Mammary epithelial cell (primary cell): ENCODE measurements at regions not wholly inside any gene's neighbourhood (a gene's known extent, or its start where the extent isn't known, plus 50 kb on each side); places are given as distances from the start of the nearest gene placed in this dataset.

Experiments
- CTCF ChIP-seq, 2 donors: IDR thresholded peaks in 1 of 2; conservative IDR thresholded peaks in 1 of 2; 2 replicates each; pipeline ENCODE4 v1.5.1; 2011 to 2012; ENCODE audit warnings: inconsistent platforms in 2 of 2, low read length in 2 of 2, mild to moderate bottlenecking in 2 of 2, control low read depth in 1 of 2, low read depth in 1 of 2; ENCODE audit not compliant: insufficient read depth in 1 of 2; ENCODE audit errors: extremely low read depth in 1 of 2
- EZH2 ChIP-seq: IDR thresholded peaks from 2 replicates; pipeline ENCODE4 v1.6.1; 2012; ENCODE audit warnings: low read length, inconsistent platforms, borderline replicate concordance

GRCh38 chr7:36100226-36100625 is 52.8 kb upstream of the EEPD1 start:
- TF ChIP-seq CTCF (conservative IDR thresholded peaks at IDR 0.05 in 1 of 2, IDR thresholded peaks at IDR 0.05 in 1 of 2; ENCODE audit: extremely low read depth in 1 of 2, insufficient read depth in 1 of 2, low read depth in 1 of 2, low read length in 2 of 2) (no peak), EZH2 (no peak)
